CD4-positive, alpha-beta memory T cell (primary cell): ENCODE measurements at regions not wholly inside any gene's neighbourhood (a gene's known extent, or its start where the extent isn't known, plus 50 kb on each side); places are given as distances from the start of the nearest gene placed in this dataset.

Experiments used
- CTCF ChIA-PET: fragments of 350-600 bp; sonication (Branson Sonifier 250); formaldehyde crosslinking; loops from one replicate; lab custom pipeline; 2021; ENCODE audit warnings: inconsistent platforms; ENCODE audit not compliant: partially characterized antibody; lab: Charles Lee
- POLR2A ChIA-PET: fragments of 350-600 bp; sonication (Branson Sonifier 250); formaldehyde crosslinking; loops from one replicate; lab custom pipeline; 2021; ENCODE audit not compliant: partially characterized antibody; lab: Charles Lee
- DNase-seq, 5 donors: peaks; one replicate each; pipeline versions ENCODE4 v3.0.0 to v3.0.0-alpha.2; 2020 to 2022; ENCODE audit warnings: mixed read lengths in 1 of 5
- H3K27ac ChIP-seq: one replicate; pipeline ENCODE4 v1.7.0; 2013; ENCODE audit warnings: low read depth, low read length
- H3K27me3 ChIP-seq: 2 replicates; pipeline ENCODE4 v1.7.0; 2013; ENCODE audit warnings: mild to moderate bottlenecking, low read length, moderate library complexity; ENCODE audit not compliant: insufficient read depth
- H3K36me3 ChIP-seq: 2 replicates; pipeline ENCODE4 v1.7.0; 2013; ENCODE audit warnings: mild to moderate bottlenecking, low read length, moderate library complexity; ENCODE audit not compliant: insufficient read depth
- H3K4me1 ChIP-seq: 2 replicates; pipeline ENCODE4 v1.7.0; 2013; ENCODE audit warnings: mild to moderate bottlenecking, low read length, moderate library complexity; ENCODE audit not compliant: insufficient read depth
- H3K4me3 ChIP-seq, 2 donors: one replicate each; pipeline ENCODE4 v1.7.0; 2013; ENCODE audit warnings: low read length in 2 of 2, mild to moderate bottlenecking in 1 of 2
- H3K9me3 ChIP-seq, 2 donors: one replicate each; pipeline ENCODE4 v1.7.0; 2013; ENCODE audit warnings: low read length in 2 of 2, control low read depth in 1 of 2; ENCODE audit not compliant: control insufficient read depth in 1 of 2
- H3K27ac Mint-ChIP-seq, 7 donors: one replicate each; pipeline ENCODE4 v1.8.0; 2020 to 2021; ENCODE audit warnings: mixed read lengths in 7 of 7, mild to moderate bottlenecking in 6 of 7, inconsistent platforms in 3 of 7, moderate library complexity in 3 of 7
- H3K27me3 Mint-ChIP-seq, 2 donors: one replicate each; pipeline ENCODE4 v1.8.0; 2020 to 2021; ENCODE audit warnings: mixed read lengths in 2 of 2
- H3K36me3 Mint-ChIP-seq, 2 donors: one replicate each; pipeline ENCODE4 v1.8.0; 2020 to 2021; ENCODE audit warnings: mixed read lengths in 2 of 2, inconsistent platforms in 1 of 2, mild to moderate bottlenecking in 1 of 2
- H3K4me1 Mint-ChIP-seq, 4 donors: one replicate each; pipeline ENCODE4 v1.8.0; 2020 to 2021; ENCODE audit warnings: mixed read lengths in 4 of 4, mild to moderate bottlenecking in 1 of 4
- H3K4me3 Mint-ChIP-seq, 8 donors: one replicate each; pipeline ENCODE4 v1.8.0; 2020 to 2021; ENCODE audit warnings: mixed read lengths in 8 of 8, mild to moderate bottlenecking in 7 of 8, moderate library complexity in 6 of 8, inconsistent platforms in 3 of 8
- H3K9me3 Mint-ChIP-seq, 8 donors: one replicate each; pipeline ENCODE4 v1.8.0; 2020 to 2021; ENCODE audit warnings: mixed read lengths in 8 of 8, mild to moderate bottlenecking in 5 of 8, inconsistent platforms in 3 of 8, moderate library complexity in 1 of 8
- intact Hi-C: fragments of 100-400 bp; cut with micrococcal nuclease; formaldehyde crosslinking; loops from one replicate; pipeline ENCODE4 v1.15.1; 2023

DNA sequence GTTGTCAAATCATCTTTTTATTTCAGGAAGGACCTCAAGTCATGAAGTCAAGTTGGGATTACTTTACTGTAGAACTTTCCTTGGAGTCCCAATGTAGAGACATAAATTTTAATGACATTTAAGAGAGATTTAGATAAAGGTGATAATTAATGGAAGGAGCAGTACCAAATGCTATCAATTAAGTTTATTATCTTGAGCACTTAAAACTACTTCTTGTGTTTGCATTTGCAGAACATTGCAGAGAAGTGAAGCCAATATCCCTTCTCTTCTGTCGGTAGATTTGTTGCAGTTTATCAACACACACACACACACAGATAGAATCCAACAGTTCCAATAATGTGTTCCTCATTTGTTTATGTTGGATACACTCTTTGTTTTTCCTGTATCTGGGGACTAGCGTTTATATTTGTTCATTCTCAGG lies 570.7 kb downstream of the EPHA4 start:
- H3K4me1 Mint-ChIP-seq: no peaks in the 10 kb centered on the region
- no peak overlapping the region for H3K4me3 Mint-ChIP-seq
- DNase-seq: no peak
- no peak overlapping the region for H3K27ac ChIP-seq
- ChIA-PET POLR2A (no interaction called here), CTCF (no interaction called here)
- no peaks in the 10 kb centered on the region for H3K36me3 ChIP-seq
- H3K9me3 Mint-ChIP-seq: peaks cover 0 to 5% (median 0%) of the 10 kb centered on the region in 8 donors
- no peak overlapping the region for H3K4me3 ChIP-seq
- no peaks in the 10 kb centered on the region for H3K9me3 ChIP-seq
- intact Hi-C loops: no loop called here
- H3K27me3 ChIP-seq: no peaks in the 10 kb centered on the region
- H3K27me3 Mint-ChIP-seq: peaks cover 0 to 1% of the 10 kb centered on the region in 2 donors
- H3K36me3 Mint-ChIP-seq: no peaks in the 10 kb centered on the region
- no peaks in the 10 kb centered on the region for H3K4me1 ChIP-seq
- H3K27ac Mint-ChIP-seq: no peak overlapping the region

DNA sequence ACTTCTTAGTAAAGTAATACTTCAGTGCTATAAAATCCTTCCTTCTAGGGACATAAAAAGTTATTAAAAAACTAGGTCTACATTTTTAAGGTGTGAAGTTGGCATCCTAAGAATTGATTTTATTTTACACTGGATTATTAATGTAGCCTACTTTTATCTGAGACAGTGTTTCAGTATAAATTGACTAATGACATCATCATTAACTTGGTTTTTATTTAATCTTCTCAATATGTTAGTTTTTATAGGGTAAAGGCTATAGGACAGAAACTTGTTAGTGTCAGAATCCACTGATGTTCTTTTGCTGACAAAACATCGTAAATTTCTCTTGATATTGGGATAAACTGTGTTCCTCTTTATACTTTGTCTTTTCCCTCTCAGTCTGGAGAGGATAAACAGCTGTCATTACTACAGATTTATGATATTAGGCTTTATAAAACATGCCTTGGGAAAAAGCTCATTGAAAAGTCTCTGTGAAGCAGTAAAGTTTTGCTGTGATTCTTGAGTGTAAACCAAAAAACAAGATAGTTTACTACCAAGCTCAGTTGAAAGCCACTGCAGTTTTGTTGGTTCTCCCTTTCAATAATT lies 569.9 kb downstream of the EPHA4 start:
- Mint-ChIP-seq H3K4me3 (no peak overlapping the region), H3K27me3 (peaks cover 0 to 1% of the 10 kb centered on the region in 2 donors), H3K9me3 (peaks cover 0 to 5% (median 0%) of the 10 kb centered on the region in 8 donors), H3K4me1 (no peaks in the 10 kb centered on the region), H3K27ac (no peak overlapping the region), H3K36me3 (no peaks in the 10 kb centered on the region)
- ChIA-PET POLR2A (no interaction called here), CTCF (no interaction called here)
- no peaks in the 10 kb centered on the region for H3K9me3 ChIP-seq
- H3K27me3 ChIP-seq: no peaks in the 10 kb centered on the region
- no peak for DNase-seq
- intact Hi-C loops: no loop called here
- no peaks in the 10 kb centered on the region for H3K4me1 ChIP-seq
- H3K27ac ChIP-seq: no peak overlapping the region
- no peaks in the 10 kb centered on the region for H3K36me3 ChIP-seq
- H3K4me3 ChIP-seq: no peak overlapping the region

DNA sequence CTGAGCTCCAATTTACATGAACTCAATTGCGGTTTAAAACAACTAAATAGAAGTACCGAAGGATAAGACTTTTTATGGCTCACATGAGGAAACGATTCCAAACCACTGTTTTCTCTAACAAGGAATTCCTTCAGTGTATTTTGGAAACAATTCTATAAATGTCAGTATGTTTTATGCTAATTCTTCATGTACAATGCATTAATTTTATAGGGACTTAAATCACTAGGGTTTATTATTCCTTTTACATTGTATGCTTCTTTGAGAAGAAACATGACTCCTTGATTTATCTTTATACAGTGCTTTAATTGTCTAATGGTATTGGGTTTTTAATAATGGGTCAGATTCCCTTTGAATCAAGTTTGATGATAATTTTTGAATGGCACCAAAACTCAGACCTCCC lies 566.8 kb downstream of the EPHA4 start:
- ChIA-PET CTCF (no interaction called here), POLR2A (no interaction called here)
- H3K36me3 ChIP-seq: no peaks in the 10 kb centered on the region
- H3K9me3 ChIP-seq: no peaks in the 10 kb centered on the region
- intact Hi-C loops: no loop called here
- DNase-seq: no peak
- no peak overlapping the region for H3K27ac ChIP-seq
- H3K36me3 Mint-ChIP-seq: no peaks in the 10 kb centered on the region
- H3K4me3 Mint-ChIP-seq: no peak overlapping the region
- peaks cover 0 to 3% (median 0%) of the 10 kb centered on the region in 8 donors for H3K9me3 Mint-ChIP-seq
- H3K27me3 Mint-ChIP-seq: peaks cover 0 to 1% of the 10 kb centered on the region in 2 donors
- H3K27me3 ChIP-seq: no peaks in the 10 kb centered on the region
- no peaks in the 10 kb centered on the region for H3K4me1 ChIP-seq
- H3K4me1 Mint-ChIP-seq: no peaks in the 10 kb centered on the region
- no peak overlapping the region for H3K27ac Mint-ChIP-seq
- H3K4me3 ChIP-seq: no peak overlapping the region

DNA sequence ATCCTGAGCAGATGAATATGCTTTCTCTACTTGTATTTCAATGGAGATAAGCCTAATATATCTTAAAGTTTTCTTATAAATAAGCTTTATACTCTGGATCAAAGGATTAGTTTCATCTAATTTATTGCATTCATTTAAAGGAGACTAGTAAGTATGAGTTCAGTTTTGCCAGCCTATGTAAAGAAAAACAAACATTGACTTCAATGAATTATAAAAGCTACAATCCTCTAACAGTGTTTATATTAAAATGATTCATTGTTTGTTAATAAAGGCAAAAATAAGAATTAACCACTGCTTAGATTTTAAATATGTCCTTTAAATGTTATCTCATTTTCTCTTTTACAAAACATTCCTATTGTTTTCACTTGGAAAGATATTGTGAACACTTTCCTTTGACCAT lies 566.0 kb downstream of the EPHA4 start:
- intact Hi-C loops: no loop called here
- Mint-ChIP-seq H3K36me3 (no peaks in the 10 kb centered on the region), H3K27me3 (peaks cover 0 to 1% of the 10 kb centered on the region in 2 donors), H3K27ac (no peak overlapping the region), H3K4me3 (no peak overlapping the region), H3K4me1 (no peaks in the 10 kb centered on the region), H3K9me3 (peaks cover 0 to 3% (median 0%) of the 10 kb centered on the region in 8 donors)
- H3K4me3 ChIP-seq: no peak overlapping the region
- H3K4me1 ChIP-seq: no peaks in the 10 kb centered on the region
- no peaks in the 10 kb centered on the region for H3K9me3 ChIP-seq
- ChIA-PET CTCF (no interaction called here), POLR2A (no interaction called here)
- H3K27ac ChIP-seq: no peak overlapping the region
- H3K36me3 ChIP-seq: no peaks in the 10 kb centered on the region
- H3K27me3 ChIP-seq: no peaks in the 10 kb centered on the region
- DNase-seq: no peak

DNA sequence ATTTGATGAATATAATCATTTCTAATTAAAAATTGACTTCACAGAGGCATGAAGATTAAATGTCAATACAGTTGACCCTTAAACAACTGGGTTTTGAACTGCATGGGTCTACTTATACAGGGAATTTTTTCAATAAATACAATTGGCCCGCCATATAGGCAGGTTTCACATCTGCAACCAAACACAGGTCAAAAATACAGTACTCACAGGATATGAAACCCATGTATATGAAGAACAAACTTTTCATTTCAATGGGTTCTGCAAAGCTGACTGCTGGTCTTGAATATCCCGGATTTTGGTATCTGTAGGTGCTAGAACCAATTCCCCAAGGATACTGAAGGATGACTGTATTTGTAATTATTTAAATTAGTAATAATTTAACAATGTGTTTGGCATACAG lies 555.6 kb downstream of the EPHA4 start:
- Histone ChIP-seq H3K4me1 (no peaks in the 10 kb centered on the region), H3K27me3 (no peaks in the 10 kb centered on the region), H3K9me3 (no peaks in the 10 kb centered on the region), H3K27ac (no peak overlapping the region), H3K4me3 (no peak overlapping the region), H3K36me3 (no peaks in the 10 kb centered on the region)
- H3K27ac Mint-ChIP-seq: no peak overlapping the region
- no peak overlapping the region for H3K4me3 Mint-ChIP-seq
- DNase-seq: no peak
- no peaks in the 10 kb centered on the region for H3K36me3 Mint-ChIP-seq
- intact Hi-C loops: no loop called here
- ChIA-PET POLR2A (no interaction called here), CTCF (no interaction called here)
- peaks cover 0 to 3% (median 0%) of the 10 kb centered on the region in 4 donors for H3K4me1 Mint-ChIP-seq
- no peaks in the 10 kb centered on the region for H3K27me3 Mint-ChIP-seq
- H3K9me3 Mint-ChIP-seq: no peaks in the 10 kb centered on the region

DNA sequence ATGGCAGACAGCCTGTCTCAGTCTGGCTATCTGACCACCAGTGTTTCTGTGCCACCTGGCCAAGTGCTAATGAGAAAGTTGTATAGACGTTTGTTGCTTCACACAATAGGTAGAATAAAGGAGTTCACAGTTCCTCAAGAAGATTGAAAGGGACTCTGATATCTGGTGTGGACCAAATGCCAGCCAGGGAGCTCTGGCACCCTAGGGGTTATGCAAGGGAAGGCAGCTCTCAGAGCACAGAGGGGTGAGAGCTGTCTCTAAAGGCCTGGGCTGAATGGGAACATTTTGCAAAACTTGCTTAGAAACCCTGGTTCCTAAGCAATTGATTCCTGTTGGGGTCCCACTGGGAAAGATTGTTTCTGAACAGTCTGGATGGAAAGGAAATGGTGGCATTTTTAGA lies 553.8 kb downstream of the EPHA4 start:
- ChIA-PET CTCF (interaction anchor here (0.7 to 0.9 kb wide), 2 partner anchors 9 to 71 kb away, joined by 3 read pairs; no protein-coding TSS in a partner anchor), POLR2A (no interaction called here)
- Histone ChIP-seq H3K4me3 (no peak overlapping the region), H3K27me3 (no peaks in the 10 kb centered on the region), H3K36me3 (no peaks in the 10 kb centered on the region), H3K27ac (no peak overlapping the region), H3K9me3 (no peaks in the 10 kb centered on the region), H3K4me1 (no peaks in the 10 kb centered on the region)
- no peak overlapping the region for H3K4me3 Mint-ChIP-seq
- H3K9me3 Mint-ChIP-seq: no peaks in the 10 kb centered on the region
- peaks cover 0 to 3% (median 0%) of the 10 kb centered on the region in 4 donors for H3K4me1 Mint-ChIP-seq
- peaks cover 3 to 7% of the 10 kb centered on the region in 2 donors for H3K27me3 Mint-ChIP-seq
- intact Hi-C loops: no loop called here
- H3K36me3 Mint-ChIP-seq: no peaks in the 10 kb centered on the region
- H3K27ac Mint-ChIP-seq: no peak overlapping the region
- DNase-seq: no peak

DNA sequence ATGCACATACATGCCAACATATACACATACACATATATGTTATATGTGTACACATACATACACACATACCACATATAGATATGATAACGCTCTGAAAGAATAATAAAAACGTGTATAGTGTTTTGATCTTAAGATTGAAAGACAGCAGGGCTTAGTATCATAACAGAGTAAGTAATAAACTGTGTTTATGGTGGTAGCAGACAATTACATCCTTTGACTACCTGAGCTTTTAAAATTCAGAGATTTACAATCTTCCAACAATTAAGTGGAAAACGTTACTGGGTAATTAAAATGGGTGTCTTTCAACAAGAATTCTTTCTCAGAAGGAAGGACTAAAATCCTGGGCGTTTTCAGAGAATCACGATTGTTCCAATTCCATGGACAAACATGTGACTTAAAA lies 552.4 kb downstream of the EPHA4 start:
- H3K9me3 ChIP-seq: no peaks in the 10 kb centered on the region
- H3K27ac ChIP-seq: no peak overlapping the region
- ChIA-PET CTCF (no interaction called here), POLR2A (no interaction called here)
- peaks cover 4 to 7% of the 10 kb centered on the region in 2 donors for H3K27me3 Mint-ChIP-seq
- no peak overlapping the region for H3K4me3 Mint-ChIP-seq
- H3K36me3 Mint-ChIP-seq: no peaks in the 10 kb centered on the region
- no peaks in the 10 kb centered on the region for H3K4me1 Mint-ChIP-seq
- H3K27ac Mint-ChIP-seq: no peak overlapping the region
- no peaks in the 10 kb centered on the region for H3K36me3 ChIP-seq
- H3K27me3 ChIP-seq: no peaks in the 10 kb centered on the region
- no peak overlapping the region for H3K4me3 ChIP-seq
- intact Hi-C loops: no loop called here
- no peaks in the 10 kb centered on the region for H3K9me3 Mint-ChIP-seq
- no peak for DNase-seq
- no peaks in the 10 kb centered on the region for H3K4me1 ChIP-seq
